ENCODE measurements at regions not wholly inside any gene's neighbourhood (a gene's known extent, or its start where the extent isn't known, plus 50 kb on each side); places are given as distances from the start of the nearest gene placed in this dataset.
A peak's percentile ranks its signal among the peaks of the same experiment; 100 is the strongest.

GRCh38 chr6:51261691-51262090 lies 443.0 kb downstream of the TFAP2B start:
- no peak overlapping the region for H3K4me3 ChIP-seq
- no peak for TF ChIP-seq CTCF (IDR thresholded peaks at IDR 0.05)
- H3K4me1 ChIP-seq: no peaks in the 10 kb centered on the region
- intact Hi-C loops (cut with DNase I): no loop called here
- no peaks in the 10 kb centered on the region for H3K9me3 ChIP-seq
- DNase-seq: no peak
- no peaks in the 10 kb centered on the region for H3K27me3 ChIP-seq
- ATAC-seq: no peak
- no peak overlapping the region for H3K27ac ChIP-seq
- no peaks in the 10 kb centered on the region for H3K36me3 ChIP-seq

GRCh38 chr6:51265426-51265825 lies 446.8 kb downstream of the TFAP2B start:
- ATAC-seq: peak; percentile 65
- Histone ChIP-seq H3K27me3 (no peaks in the 10 kb centered on the region), H3K27ac (peak overlapping the region in 1 of 2 donors; percentile 14), H3K4me1 (no peaks in the 10 kb centered on the region), H3K36me3 (no peaks in the 10 kb centered on the region), H3K9me3 (no peaks in the 10 kb centered on the region), H3K4me3 (no peak overlapping the region)
- TF ChIP-seq CTCF (IDR thresholded peaks at IDR 0.05): no peak
- peak in 1 of 4 donors; percentile 39 for DNase-seq
- intact Hi-C loops (cut with DNase I): no loop called here

- no peaks in the 10 kb centered on the region for H3K4me1 ChIP-seq
- H3K27me3 ChIP-seq: no peaks in the 10 kb centered on the region
- intact Hi-C loops (cut with DNase I): no loop called here
- no peaks in the 10 kb centered on the region for H3K36me3 ChIP-seq
- H3K9me3 ChIP-seq: no peaks in the 10 kb centered on the region
- no peak for ATAC-seq
- no peak overlapping the region for H3K4me3 ChIP-seq
- DNase-seq: no peak
- no peak overlapping the region for H3K27ac ChIP-seq
- no peak for TF ChIP-seq CTCF (IDR thresholded peaks at IDR 0.05)
Observed at GRCh38 chr6:51266604-51267003, 447.9 kb downstream of the TFAP2B start.

- peaks cover 0 to 8% of the 10 kb centered on the region in 2 donors for H3K4me1 ChIP-seq
- H3K9me3 ChIP-seq: no peaks in the 10 kb centered on the region
- H3K27ac ChIP-seq: no peak overlapping the region
- ATAC-seq: no peak
- H3K4me3 ChIP-seq: no peak overlapping the region
- DNase-seq: no peak
- TF ChIP-seq CTCF (IDR thresholded peaks at IDR 0.05): no peak
- intact Hi-C loops (cut with DNase I): no loop called here
- no peaks in the 10 kb centered on the region for H3K36me3 ChIP-seq
- H3K27me3 ChIP-seq: no peaks in the 10 kb centered on the region
Observed at GRCh38 chr6:51268666-51269065, 450.0 kb downstream of the TFAP2B start.

GRCh38 chr6:51269876-51270275 lies 451.2 kb downstream of the TFAP2B start:
- ATAC-seq (no peak), DNase-seq (no peak)
- Histone ChIP-seq H3K36me3 (no peaks in the 10 kb centered on the region), H3K9me3 (no peaks in the 10 kb centered on the region), H3K27me3 (no peaks in the 10 kb centered on the region), H3K4me1 (peaks cover 0 to 8% of the 10 kb centered on the region in 2 donors), H3K4me3 (no peak overlapping the region), H3K27ac (no peak overlapping the region)
- no peak for TF ChIP-seq CTCF (IDR thresholded peaks at IDR 0.05)
- intact Hi-C loops (cut with DNase I): no loop called here

Data from left lung (tissue), 4 donors.